Vagina (tissue), 2 donors: ENCODE measurements at regions not wholly inside any gene's neighbourhood (a gene's known extent, or its start where the extent isn't known, plus 50 kb on each side); places are given as distances from the start of the nearest gene placed in this dataset.

ENCODE experiments used
- DNase-seq, 2 donors: peaks; one replicate each; pipeline ENCODE4 v3.0.0-alpha.2; 2017; ENCODE audit errors: extremely low spot score in 2 of 2
- H3K27ac ChIP-seq: fragments of 200-600 bp; sonication (generic); one replicate; pipeline ENCODE4 v1.5.1; 2019
- H3K27me3 ChIP-seq: fragments of 200-600 bp; sonication (generic); one replicate; pipeline ENCODE4 v1.5.1; 2019
- H3K36me3 ChIP-seq, 2 donors: fragments of 200-600 bp; sonication (generic); one replicate each; pipeline ENCODE4 v1.5.1; 2017 to 2019
- H3K4me1 ChIP-seq: fragments of 200-600 bp; sonication (generic); one replicate; pipeline ENCODE4 v1.5.1; 2019
- H3K4me3 ChIP-seq, 2 donors: fragments of 200-600 bp; sonication (generic); 1 replicate in 1 of 2; 2 replicates in 1 of 2; pipeline ENCODE4 v1.5.1; 2016 to 2019
- H3K9me3 ChIP-seq: fragments of 200-600 bp; sonication (generic); one replicate; pipeline ENCODE4 v1.5.1; 2019
- CTCF ChIP-seq, 3 experiments: fragments of 450-650 bp in 2 of 3; fragments of 200-600 bp in 1 of 3; sonication (generic) in 1 of 3; IDR thresholded peaks; one replicate each; pipeline ENCODE4 v1.5.1; 2017 to 2019; ENCODE audit warnings: antibody characterized with exemption in 3 of 3, mild to moderate bottlenecking in 2 of 3, moderate library complexity in 2 of 3
- POLR2A ChIP-seq, 2 donors: fragments of 450-650 bp; IDR thresholded peaks; one replicate each; pipeline ENCODE4 v1.6.1; 2017; ENCODE audit warnings: antibody characterized with exemption in 2 of 2, mild to moderate bottlenecking in 2 of 2, moderate library complexity in 2 of 2
- POLR2AphosphoS5 ChIP-seq, 2 donors: sonication (generic); formaldehyde crosslinking; IDR thresholded peaks; one replicate each; pipeline ENCODE4 v1.9.0; 2017; ENCODE audit warnings: antibody characterized with exemption in 2 of 2, mild to moderate bottlenecking in 2 of 2, low read depth in 1 of 2; ENCODE audit not compliant: insufficient read depth in 1 of 2
- intact Hi-C: fragments of 100-400 bp; cut with DNase I; formaldehyde crosslinking; loops from one replicate; pipeline ENCODE4 v1.15.1; 2023

GRCh38 chr17:69812240-69812837, 262.7 kb upstream of the KCNJ16 start:
- no peaks in the 10 kb centered on the region for H3K9me3 ChIP-seq
- no peak overlapping the region for H3K4me3 ChIP-seq
- H3K4me1 ChIP-seq: no peaks in the 10 kb centered on the region
- H3K36me3 ChIP-seq: no peaks in the 10 kb centered on the region
- no peak overlapping the region for H3K27ac ChIP-seq
- TF ChIP-seq CTCF (IDR thresholded peaks at IDR 0.05) (no peak), POLR2A (IDR thresholded peaks at IDR 0.05) (no peak), POLR2AphosphoS5 (IDR thresholded peaks at IDR 0.05; ENCODE audit: insufficient read depth in 1 of 2, low read depth in 1 of 2) (no peak)
- intact Hi-C loops: no loop called here
- no peaks in the 10 kb centered on the region for H3K27me3 ChIP-seq
- DNase-seq: no peak

- no peak for TF ChIP-seq POLR2AphosphoS5 (IDR thresholded peaks at IDR 0.05; ENCODE audit: insufficient read depth in 1 of 2, low read depth in 1 of 2)
- no peak for TF ChIP-seq CTCF (IDR thresholded peaks at IDR 0.05)
- H3K27me3 ChIP-seq: no peaks in the 10 kb centered on the region
- no peaks in the 10 kb centered on the region for H3K9me3 ChIP-seq
- no peak overlapping the region for H3K27ac ChIP-seq
- H3K36me3 ChIP-seq: no peaks in the 10 kb centered on the region
- H3K4me3 ChIP-seq: no peak overlapping the region
- DNase-seq: no peak
- intact Hi-C loops: no loop called here
- no peaks in the 10 kb centered on the region for H3K4me1 ChIP-seq
Measured at GRCh38 chr17:69814031-69814430, 261.0 kb upstream of the KCNJ16 start.

- H3K9me3 ChIP-seq: no peaks in the 10 kb centered on the region
- no peak overlapping the region for H3K4me3 ChIP-seq
- H3K36me3 ChIP-seq: no peaks in the 10 kb centered on the region
- H3K27ac ChIP-seq: no peak overlapping the region
- H3K4me1 ChIP-seq: no peaks in the 10 kb centered on the region
- no peak for DNase-seq
- TF ChIP-seq CTCF (IDR thresholded peaks at IDR 0.05): no peak
- TF ChIP-seq POLR2AphosphoS5 (IDR thresholded peaks at IDR 0.05; ENCODE audit: insufficient read depth in 1 of 2, low read depth in 1 of 2): no peak
- TF ChIP-seq POLR2A (IDR thresholded peaks at IDR 0.05): no peak
- intact Hi-C loops: no loop called here
- H3K27me3 ChIP-seq: no peaks in the 10 kb centered on the region
Measured at GRCh38 chr17:69815406-69815805, 259.6 kb upstream of the KCNJ16 start.

GRCh38 chr17:69818467-69818866, 256.6 kb upstream of the KCNJ16 start:
- TF ChIP-seq POLR2AphosphoS5 (IDR thresholded peaks at IDR 0.05; ENCODE audit: insufficient read depth in 1 of 2, low read depth in 1 of 2): no peak
- no peak for TF ChIP-seq POLR2A (IDR thresholded peaks at IDR 0.05)
- no peak for TF ChIP-seq CTCF (IDR thresholded peaks at IDR 0.05)
- no peak for DNase-seq
- Histone ChIP-seq H3K4me1 (no peaks in the 10 kb centered on the region), H3K27me3 (no peaks in the 10 kb centered on the region), H3K4me3 (no peak overlapping the region), H3K36me3 (no peaks in the 10 kb centered on the region), H3K27ac (no peak overlapping the region), H3K9me3 (no peaks in the 10 kb centered on the region)
- intact Hi-C loops: no loop called here

GRCh38 chr17:69819316-69820087, 255.5 kb upstream of the KCNJ16 start:
- Histone ChIP-seq H3K4me1 (no peaks in the 10 kb centered on the region), H3K9me3 (no peaks in the 10 kb centered on the region), H3K27ac (no peak overlapping the region), H3K4me3 (no peak overlapping the region), H3K36me3 (no peaks in the 10 kb centered on the region), H3K27me3 (no peaks in the 10 kb centered on the region)
- no peak for DNase-seq
- no peak for TF ChIP-seq POLR2A (IDR thresholded peaks at IDR 0.05)
- TF ChIP-seq CTCF (IDR thresholded peaks at IDR 0.05): no peak
- no peak for TF ChIP-seq POLR2AphosphoS5 (IDR thresholded peaks at IDR 0.05; ENCODE audit: insufficient read depth in 1 of 2, low read depth in 1 of 2)
- intact Hi-C loops: no loop called here
